PC-9 (cell line): ENCODE measurements at regions not wholly inside any gene's neighbourhood (a gene's known extent, or its start where the extent isn't known, plus 50 kb on each side); places are given as distances from the start of the nearest gene placed in this dataset.

Experiments used
- BruUV-seq: library from RNA; stranded (reverse); fragments of 400-500 nt; replicated peaks from 2 replicates; lab custom pipeline; 2021; lab: Mats Ljungman, UMichigan
- CTCF ChIA-PET: fragments of 300-600 bp; sonication (Branson Sonifier 250); formaldehyde crosslinking; loops from one replicate; lab custom pipeline; 2022; ENCODE audit warnings: antibody characterized with exemption; lab: Charles Lee
- POLR2A ChIA-PET: fragments of 300-600 bp; sonication (Branson Sonifier 250); formaldehyde crosslinking; loops from one replicate; lab custom pipeline; 2022; ENCODE audit warnings: antibody characterized with exemption; ENCODE audit not compliant: unreplicated experiment; lab: Charles Lee
- DNase-seq, 2 experiments: peaks; one replicate each; pipeline versions ENCODE4 v3.0.0 to v3.0.0-alpha.2; 2015 to 2022; ENCODE audit warnings: mixed read lengths in 1 of 2
- H2AFZ ChIP-seq: fragments of 200-600 bp; sonication (generic); 2 replicates; pipeline ENCODE4 v1.8.1; 2017; ENCODE audit warnings: antibody characterized with exemption
- H3F3A ChIP-seq: fragments of 200-600 bp; sonication (generic); 2 replicates; pipeline ENCODE4 v1.8.1; 2017; ENCODE audit warnings: antibody characterized with exemption, mild to moderate bottlenecking, low read depth; ENCODE audit not compliant: insufficient read depth
- H3K27ac ChIP-seq: fragments of 200-600 bp; sonication (generic); 2 replicates; pipeline ENCODE4 v1.6.1; 2016; ENCODE audit warnings: mixed run types
- H3K27me3 ChIP-seq: fragments of 200-600 bp; sonication (generic); 2 replicates; pipeline ENCODE4 v1.6.1; 2016; ENCODE audit warnings: low read depth, mixed run types; ENCODE audit not compliant: insufficient read depth
- H3K36me3 ChIP-seq: fragments of 200-600 bp; sonication (generic); 2 replicates; pipeline ENCODE4 v1.6.1; 2016; ENCODE audit warnings: low read depth, mixed run types
- H3K4me1 ChIP-seq: fragments of 200-600 bp; sonication (generic); replicated peaks from 2 replicates; pipeline ENCODE4 v1.6.1; 2016; ENCODE audit warnings: mixed run types; ENCODE audit not compliant: insufficient read depth
- H3K4me2 ChIP-seq: fragments of 200-600 bp; sonication (generic); 2 replicates; pipeline ENCODE4 v1.6.1; 2017; ENCODE audit warnings: mixed run types
- H3K4me3 ChIP-seq: fragments of 200-600 bp; sonication (generic); 2 replicates; pipeline ENCODE4 v1.6.1; 2016; ENCODE audit warnings: mixed run types
- H3K79me2 ChIP-seq: fragments of 200-600 bp; sonication (generic); 2 replicates; pipeline ENCODE4 v1.6.1; 2017; ENCODE audit warnings: low read depth, mixed run types
- H3K9me2 ChIP-seq: fragments of 200-600 bp; sonication (generic); 2 replicates; pipeline ENCODE4 v1.8.1; 2017; ENCODE audit warnings: mild to moderate bottlenecking; ENCODE audit not compliant: insufficient read depth
- H3K9me3 ChIP-seq: fragments of 200-600 bp; sonication (generic); 2 replicates; pipeline ENCODE4 v1.8.1; 2016; ENCODE audit warnings: low read depth; ENCODE audit not compliant: insufficient read depth
- H4K20me1 ChIP-seq: fragments of 200-600 bp; sonication (generic); 2 replicates; pipeline ENCODE4 v1.8.1; 2017; ENCODE audit not compliant: insufficient read depth
- CTCF ChIP-seq: fragments of 200-600 bp; sonication (generic); conservative IDR thresholded peaks from 2 replicates; pipeline ENCODE4 v1.6.1; 2017; ENCODE audit warnings: mixed run types, antibody characterized with exemption, mild to moderate bottlenecking, moderate library complexity
- EZH2 ChIP-seq: fragments of 200-600 bp; sonication (generic); IDR thresholded peaks from 2 replicates; pipeline ENCODE4 v1.8.0; 2017; ENCODE audit warnings: antibody characterized with exemption, low read depth
- intact Hi-C: fragments of 100-400 bp; cut with micrococcal nuclease; formaldehyde crosslinking; loops from one replicate; pipeline ENCODE4 v1.10.0; 2022; ENCODE audit not compliant: unreplicated experiment

GRCh38 chr11:45028911-45029682 is 78.4 kb upstream of the TP53I11 start:
- Histone ChIP-seq H3K9me3 (no peaks in the 10 kb centered on the region), H2AFZ (no peak overlapping the region), H3F3A (no peaks in the 10 kb centered on the region), H4K20me1 (no peaks in the 10 kb centered on the region), H3K79me2 (no peaks in the 10 kb centered on the region), H3K27ac (no peak overlapping the region), H3K4me2 (no peak overlapping the region), H3K4me3 (no peak overlapping the region), H3K9me2 (no peaks in the 10 kb centered on the region), H3K36me3 (no peaks in the 10 kb centered on the region), H3K4me1 (no peaks in the 10 kb centered on the region), H3K27me3 (peaks cover 64% of the 10 kb centered on the region)
- ChIA-PET CTCF (no interaction called here), POLR2A (no interaction called here)
- no TSS peak for BruUV-seq
- TF ChIP-seq EZH2, result no peak
- TF ChIP-seq CTCF, result no peak
- no peak for DNase-seq
- intact Hi-C loops, result no loop called here

- H3K4me2 ChIP-seq, result no peak overlapping the region
- H3K9me3 ChIP-seq, result no peaks in the 10 kb centered on the region
- no peak overlapping the region for H3K27ac ChIP-seq
- TF ChIP-seq CTCF (no peak), EZH2 (no peak)
- H3K36me3 ChIP-seq, result no peaks in the 10 kb centered on the region
- POLR2A ChIA-PET, result no interaction called here
- no TSS peak for BruUV-seq
- H3F3A ChIP-seq, result no peaks in the 10 kb centered on the region
- H2AFZ ChIP-seq, result no peak overlapping the region
- H3K4me1 ChIP-seq, result no peaks in the 10 kb centered on the region
- no peak for DNase-seq
- CTCF ChIA-PET, result interaction anchor here (0.6 kb wide), 1 partner anchor 263 kb away, joined by 3 read pairs; no protein-coding TSS in a partner anchor
- no peak overlapping the region for H3K4me3 ChIP-seq
- H4K20me1 ChIP-seq, result no peaks in the 10 kb centered on the region
- intact Hi-C loops, result no loop called here
- H3K9me2 ChIP-seq, result no peaks in the 10 kb centered on the region
- no peaks in the 10 kb centered on the region for H3K79me2 ChIP-seq
- peaks cover 64% of the 10 kb centered on the region for H3K27me3 ChIP-seq
Measured at GRCh38 chr11:45030778-45031177, 80.1 kb upstream of the TP53I11 start.

GRCh38 chr11:45031912-45032519 is 81.3 kb upstream of the TP53I11 start:
- Histone ChIP-seq H3K9me2 (no peaks in the 10 kb centered on the region), H3K9me3 (no peaks in the 10 kb centered on the region), H3K4me3 (no peak overlapping the region), H3F3A (no peaks in the 10 kb centered on the region), H4K20me1 (no peaks in the 10 kb centered on the region), H2AFZ (no peak overlapping the region), H3K79me2 (no peaks in the 10 kb centered on the region), H3K4me1 (no peaks in the 10 kb centered on the region), H3K27me3 (peaks cover 58% of the 10 kb centered on the region), H3K4me2 (no peak overlapping the region), H3K36me3 (no peaks in the 10 kb centered on the region), H3K27ac (no peak overlapping the region)
- ChIA-PET CTCF (no interaction called here), POLR2A (no interaction called here)
- no TSS peak for BruUV-seq
- DNase-seq, result no peak
- TF ChIP-seq CTCF (no peak), EZH2 (no peak)
- intact Hi-C loops, result no loop called here
